Hepatocyte (in vitro differentiated cells): ENCODE measurements at regions not wholly inside any gene's neighbourhood (a gene's known extent, or its start where the extent isn't known, plus 50 kb on each side); places are given as distances from the start of the nearest gene placed in this dataset.

Experiments used
- DNase-seq: peaks from one replicate; pipeline ENCODE4 v3.0.0-alpha.2; 2016; ENCODE audit warnings: low spot score
- H2AFZ ChIP-seq: fragments of 200-600 bp; sonication (generic); 2 replicates; pipeline ENCODE4 v1.6.0; 2016; ENCODE audit warnings: antibody characterized with exemption, mild to moderate bottlenecking
- H3K27ac ChIP-seq: fragments of 200-600 bp; sonication (generic); 2 replicates; pipeline ENCODE4 v1.5.1; 2016; ENCODE audit warnings: mild to moderate bottlenecking
- H3K27me3 ChIP-seq: fragments of 200-600 bp; sonication (generic); 2 replicates; pipeline ENCODE4 v1.6.1; 2016
- H3K36me3 ChIP-seq: fragments of 200-600 bp; sonication (generic); replicated peaks from 2 replicates; pipeline ENCODE4 v1.5.1; 2016; ENCODE audit warnings: low read depth; ENCODE audit not compliant: insufficient read depth
- H3K4me1 ChIP-seq: fragments of 200-600 bp; sonication (generic); 2 replicates; pipeline ENCODE4 v1.5.1; 2016; ENCODE audit warnings: mild to moderate bottlenecking, moderate library complexity; ENCODE audit not compliant: insufficient read depth
- H3K4me2 ChIP-seq: fragments of 200-600 bp; sonication (generic); 2 replicates; pipeline ENCODE4 v1.6.0; 2016
- H3K4me3 ChIP-seq: fragments of 200-600 bp; sonication (generic); 2 replicates; pipeline ENCODE4 v1.5.1; 2016; ENCODE audit warnings: mild to moderate bottlenecking
- H3K79me2 ChIP-seq: fragments of 200-600 bp; sonication (generic); 2 replicates; pipeline ENCODE4 v1.6.0; 2017; ENCODE audit warnings: mild to moderate bottlenecking
- H3K9me2 ChIP-seq: fragments of 200-600 bp; sonication (generic); replicated peaks from 2 replicates; pipeline ENCODE4 v1.6.0; 2017; ENCODE audit warnings: mild to moderate bottlenecking; ENCODE audit not compliant: insufficient read depth
- H3K9me3 ChIP-seq: fragments of 200-600 bp; sonication (generic); 2 replicates; pipeline ENCODE4 v1.5.1; 2016; ENCODE audit warnings: low read depth, mild to moderate bottlenecking
- H4K20me1 ChIP-seq: fragments of 200-600 bp; sonication (generic); 2 replicates; pipeline ENCODE4 v1.6.0; 2016; ENCODE audit warnings: mild to moderate bottlenecking; ENCODE audit not compliant: insufficient read depth, poor library complexity, severe bottlenecking
- EZH2 ChIP-seq: fragments of 200-600 bp; sonication (generic); IDR thresholded peaks from 2 replicates; pipeline ENCODE4 v1.6.1; 2016; ENCODE audit warnings: antibody characterized with exemption, mild to moderate bottlenecking, borderline replicate concordance
- EZH2phosphoT487 ChIP-seq: fragments of 200-600 bp; sonication (generic); IDR thresholded peaks from one replicate; pipeline ENCODE4 v1.6.1; 2018; ENCODE audit warnings: antibody characterized with exemption, mild to moderate bottlenecking, low read depth, moderate library complexity; ENCODE audit not compliant: unreplicated experiment, severe bottlenecking
- WGBS: methylation state at CpG from one replicate; pipeline ENCODE4 v1.1.6; 2016; ENCODE audit warnings: low lambda C conversion rate; ENCODE audit errors: missing lambda C conversion rate; 5-methylcytosine and 5-hydroxymethylcytosine counted together
- TF ChIP-seq, protein P1 (sequence below): fragments of 200-600 bp; sonication (generic); IDR thresholded peaks from 2 replicates; pipeline ENCODE4 v1.5.1; 2016; ENCODE audit warnings: antibody characterized with exemption, mild to moderate bottlenecking; ENCODE audit not compliant: poor library complexity

DNA sequence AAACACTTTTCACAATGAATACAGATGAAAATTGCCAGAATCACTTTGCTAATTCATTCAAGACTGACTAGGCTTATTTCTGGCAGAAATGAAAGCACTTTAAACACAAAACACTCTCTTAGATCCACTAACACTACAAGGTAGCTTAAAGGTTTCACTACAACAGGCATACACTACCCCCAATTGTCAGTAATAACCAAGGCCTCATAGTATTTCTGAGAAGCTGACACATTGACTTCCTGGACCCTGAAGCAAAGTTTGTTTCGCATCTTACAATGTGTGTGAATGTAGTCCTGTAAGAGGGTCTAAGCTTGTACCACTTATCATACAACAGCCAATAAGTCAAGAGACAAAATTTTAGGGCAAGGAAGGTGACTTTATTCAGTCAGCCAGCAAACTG, 129.9 kb upstream of the FMR1 start:
- WGBS = 70% methylated on average over 1 of the region's 1 CpG
- H3K4me1 ChIP-seq = no peaks in the 10 kb centered on the region

GRCh38 chrX:147788641-147789350, 122.9 kb upstream of the FMR1 start:
- H3K4me3 ChIP-seq = no peak overlapping the region
- no peak for DNase-seq
- no peak overlapping the region for H2AFZ ChIP-seq
- WGBS = 77% methylated on average over 5 of the region's 5 CpGs
- no peaks in the 10 kb centered on the region for H3K79me2 ChIP-seq
- H3K4me2 ChIP-seq = no peak overlapping the region
- H3K4me1 ChIP-seq = no peaks in the 10 kb centered on the region
- H3K9me2 ChIP-seq = no peaks in the 10 kb centered on the region
- no peak for TF ChIP-seq EZH2
- no peak for TF ChIP-seq EZH2phosphoT487
- TF ChIP-seq, protein P1, sequence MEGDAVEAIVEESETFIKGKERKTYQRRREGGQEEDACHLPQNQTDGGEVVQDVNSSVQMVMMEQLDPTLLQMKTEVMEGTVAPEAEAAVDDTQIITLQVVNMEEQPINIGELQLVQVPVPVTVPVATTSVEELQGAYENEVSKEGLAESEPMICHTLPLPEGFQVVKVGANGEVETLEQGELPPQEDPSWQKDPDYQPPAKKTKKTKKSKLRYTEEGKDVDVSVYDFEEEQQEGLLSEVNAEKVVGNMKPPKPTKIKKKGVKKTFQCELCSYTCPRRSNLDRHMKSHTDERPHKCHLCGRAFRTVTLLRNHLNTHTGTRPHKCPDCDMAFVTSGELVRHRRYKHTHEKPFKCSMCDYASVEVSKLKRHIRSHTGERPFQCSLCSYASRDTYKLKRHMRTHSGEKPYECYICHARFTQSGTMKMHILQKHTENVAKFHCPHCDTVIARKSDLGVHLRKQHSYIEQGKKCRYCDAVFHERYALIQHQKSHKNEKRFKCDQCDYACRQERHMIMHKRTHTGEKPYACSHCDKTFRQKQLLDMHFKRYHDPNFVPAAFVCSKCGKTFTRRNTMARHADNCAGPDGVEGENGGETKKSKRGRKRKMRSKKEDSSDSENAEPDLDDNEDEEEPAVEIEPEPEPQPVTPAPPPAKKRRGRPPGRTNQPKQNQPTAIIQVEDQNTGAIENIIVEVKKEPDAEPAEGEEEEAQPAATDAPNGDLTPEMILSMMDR = no peak
- H3K9me3 ChIP-seq = no peaks in the 10 kb centered on the region
- no peaks in the 10 kb centered on the region for H3K36me3 ChIP-seq
- H3K27me3 ChIP-seq = no peaks in the 10 kb centered on the region
- H3K27ac ChIP-seq = no peak overlapping the region
- no peaks in the 10 kb centered on the region for H4K20me1 ChIP-seq

More for the DNA sequence above, 129.9 kb upstream of the FMR1 start:
- Histone ChIP-seq H3K27ac (no peak overlapping the region), H3K79me2 (no peaks in the 10 kb centered on the region), H3K9me3 (no peaks in the 10 kb centered on the region), H3K4me2 (no peak overlapping the region), H4K20me1 (no peaks in the 10 kb centered on the region), H2AFZ (no peak overlapping the region), H3K9me2 (no peaks in the 10 kb centered on the region), H3K4me3 (no peak overlapping the region), H3K36me3 (no peaks in the 10 kb centered on the region), H3K27me3 (no peaks in the 10 kb centered on the region)
- no peak for DNase-seq
- TF ChIP-seq EZH2 = no peak
- TF ChIP-seq, protein P1 = no peak
- TF ChIP-seq EZH2phosphoT487 = no peak

DNA sequence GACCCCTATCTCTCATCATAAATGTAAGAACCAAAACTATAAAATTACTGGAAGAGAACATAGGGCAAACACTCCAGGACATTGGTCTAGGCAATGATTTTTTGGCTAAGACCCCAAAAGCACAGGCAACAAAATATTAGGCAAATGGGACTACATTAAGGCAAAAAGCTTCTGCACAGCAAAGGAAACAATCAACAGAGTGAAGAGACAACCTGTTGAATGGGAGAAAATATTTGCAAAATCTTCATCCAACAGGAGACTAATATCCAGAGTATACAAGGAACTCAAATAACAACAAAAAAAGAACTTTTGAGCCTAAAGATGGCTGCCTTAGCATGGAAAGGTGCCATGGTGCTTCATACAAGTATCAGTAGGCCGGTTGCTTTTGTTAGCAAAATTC, 111.1 kb upstream of the FMR1 start:
- WGBS = 73% methylated on average over 1 of the region's 1 CpG

More for the DNA sequence above, 111.1 kb upstream of the FMR1 start:
- TF ChIP-seq EZH2phosphoT487 (no peak), EZH2 (no peak)
- TF ChIP-seq, protein P1 = no peak
- H3K27ac ChIP-seq = no peak overlapping the region
- no peak for DNase-seq
- H3K9me3 ChIP-seq = no peaks in the 10 kb centered on the region
- H3K27me3 ChIP-seq = no peaks in the 10 kb centered on the region
- H3K79me2 ChIP-seq = no peaks in the 10 kb centered on the region
- H2AFZ ChIP-seq = no peak overlapping the region
- H3K4me3 ChIP-seq = no peak overlapping the region
- H4K20me1 ChIP-seq = no peaks in the 10 kb centered on the region
- H3K9me2 ChIP-seq = no peaks in the 10 kb centered on the region
- no peaks in the 10 kb centered on the region for H3K36me3 ChIP-seq
- H3K4me2 ChIP-seq = no peak overlapping the region
- H3K4me1 ChIP-seq = no peaks in the 10 kb centered on the region
